ENCODE measurements at regions not wholly inside any gene's neighbourhood (a gene's known extent, or its start where the extent isn't known, plus 50 kb on each side); places are given as distances from the start of the nearest gene placed in this dataset.
"Not testable (repeated sequence)": the region's sequence is repeated elsewhere in the genome, so short reads cannot be mapped to it uniquely, and the experiment has no call there.

DNA sequence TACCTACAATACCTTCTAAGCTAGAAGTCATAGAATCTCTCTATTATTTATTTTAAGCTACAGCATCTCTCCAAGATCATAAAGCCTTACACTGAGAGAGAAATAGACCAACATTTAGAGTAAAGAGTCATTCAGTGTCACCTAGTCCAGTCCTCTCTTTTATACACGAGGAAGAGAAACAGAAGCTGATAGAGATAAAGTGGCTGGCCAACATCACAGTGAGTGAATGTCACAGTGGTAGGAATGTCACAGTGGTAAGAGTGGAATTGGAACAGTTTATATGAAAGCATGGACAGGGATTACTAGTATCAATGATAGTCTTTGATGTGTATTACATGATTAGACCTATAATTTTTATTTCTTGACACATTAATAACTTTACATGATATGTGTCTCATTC, 307.8 kb upstream of the NBPF12 start:
- not testable (repeated sequence) for H3K27ac ChIP-seq

DNA sequence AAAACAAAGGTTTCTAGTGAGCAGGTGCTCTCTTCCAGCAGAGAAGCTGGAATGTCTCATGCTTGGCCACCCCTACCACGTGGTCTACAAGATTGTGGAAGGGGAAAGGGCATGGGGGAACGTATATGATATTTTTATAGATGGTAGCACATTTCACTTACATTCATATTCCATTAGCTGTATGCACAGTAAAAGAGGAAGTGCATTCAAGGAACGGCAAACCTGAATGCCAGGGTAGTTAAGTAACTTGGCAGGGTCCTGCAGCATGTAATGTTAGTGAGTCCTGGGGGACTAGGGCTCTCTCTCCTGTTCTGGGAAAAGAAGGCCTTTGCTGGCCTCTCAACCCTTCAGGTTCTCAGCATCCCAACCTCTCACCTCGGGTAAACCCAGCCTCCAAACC, 319.5 kb upstream of the NBPF12 start:
- not testable (repeated sequence) for H3K27ac ChIP-seq

GRCh38 chr1:146604681-146605080, 333.4 kb upstream of the NBPF12 start:
- not testable (repeated sequence) for H3K27ac ChIP-seq

DNA sequence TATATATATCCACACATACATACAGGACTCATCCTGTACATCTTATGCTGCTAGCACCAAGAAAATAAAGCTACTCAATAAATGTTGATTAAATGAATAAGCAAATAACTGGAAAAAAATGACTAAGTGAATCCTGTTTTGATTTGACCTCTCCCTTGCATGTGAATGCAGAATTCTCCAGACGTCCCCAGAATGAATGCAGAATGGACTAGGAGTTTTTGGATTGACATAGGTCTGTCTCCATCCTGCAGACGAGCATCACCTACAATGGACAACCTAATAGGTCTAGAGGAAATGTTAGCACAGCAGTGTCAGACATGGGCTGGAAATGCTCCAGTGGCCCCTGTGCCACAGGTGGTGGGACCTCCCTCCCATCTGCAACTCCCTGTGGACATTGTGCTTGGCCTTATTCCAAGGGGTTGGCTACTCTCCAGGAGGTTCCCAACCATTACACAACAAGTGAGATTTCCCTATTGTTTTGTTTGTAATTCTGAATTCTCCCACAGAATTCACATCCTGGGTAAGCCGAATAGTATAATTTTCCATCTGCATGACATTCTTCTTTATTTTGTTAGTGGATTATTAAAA, 337.3 kb upstream of the NBPF12 start:
- not testable (repeated sequence) for H3K27ac ChIP-seq

DNA sequence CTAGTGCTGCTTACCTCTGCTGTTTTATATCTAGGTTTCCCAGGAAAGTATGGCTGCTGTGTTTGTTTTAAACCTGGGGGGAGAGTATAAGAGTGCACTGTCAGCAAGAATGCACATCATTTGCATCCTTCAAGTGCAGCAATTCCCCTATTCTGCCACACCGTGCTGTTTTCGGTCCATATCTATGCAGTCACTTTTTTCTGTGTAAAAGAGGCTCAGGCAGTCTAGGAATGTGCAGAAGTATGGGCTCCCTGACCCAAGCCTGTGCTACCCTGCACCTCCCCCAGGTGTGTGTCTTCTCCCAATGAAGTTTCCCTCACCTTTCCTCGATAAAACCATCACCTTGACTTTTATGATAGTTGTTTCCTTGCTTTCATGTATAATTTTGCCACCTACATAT, 338.2 kb upstream of the NBPF12 start:
- H3K27ac ChIP-seq: not testable (repeated sequence)

- not testable (repeated sequence) for H3K27ac ChIP-seq
Observed at GRCh38 chr1:146581229-146581628, 352.4 kb upstream of the NOTCH2NLA start.

DNA sequence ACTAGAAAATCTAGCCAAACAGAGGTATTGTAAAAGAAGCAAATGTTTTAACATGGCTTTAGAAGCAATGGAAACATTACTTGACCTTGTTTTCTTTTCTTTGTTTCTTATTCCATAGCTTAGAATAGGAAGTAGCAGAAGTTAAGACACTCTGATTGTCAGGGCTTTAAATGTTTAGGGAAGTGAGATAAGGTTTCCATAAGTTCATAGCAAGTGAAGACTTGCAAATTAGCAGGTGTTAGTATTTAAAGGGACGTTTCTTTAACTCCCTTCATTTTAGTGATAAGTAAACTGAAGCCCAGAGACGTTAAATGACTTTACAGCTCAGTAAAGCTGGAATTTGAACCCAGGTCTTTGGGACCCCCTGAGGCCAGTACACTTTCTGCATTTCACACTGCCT, 338.7 kb upstream of the NOTCH2NLA start:
- H3K27ac ChIP-seq: not testable (repeated sequence)

GRCh38 chr1:146558032-146558431, 329.2 kb upstream of the NOTCH2NLA start:
- H3K27ac ChIP-seq: not testable (repeated sequence)

- not testable (repeated sequence) for H3K27ac ChIP-seq
Observed at GRCh38 chr1:146556405-146556804, 327.6 kb upstream of the NOTCH2NLA start.

DNA sequence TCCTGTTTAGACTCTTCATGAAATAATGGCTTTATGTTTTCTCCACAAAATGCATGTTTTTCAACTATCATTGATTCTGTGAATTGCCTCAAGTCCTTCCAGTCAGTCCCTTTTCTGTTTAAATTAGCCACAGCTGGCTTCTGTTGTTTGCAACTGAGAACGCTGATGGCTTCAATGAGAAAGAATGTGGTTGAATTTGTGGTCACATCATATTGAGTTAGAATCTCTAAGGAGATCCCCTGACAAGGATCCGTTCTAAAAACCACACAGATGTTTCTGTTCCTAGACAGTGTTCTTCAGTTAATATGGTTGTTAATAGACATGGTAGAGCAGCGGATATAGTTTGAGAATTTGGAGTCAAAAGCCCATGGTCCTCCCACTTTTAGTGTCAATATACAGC, 323.6 kb upstream of the NOTCH2NLA start:
- H3K27ac ChIP-seq: not testable (repeated sequence)

- not testable (repeated sequence) for H3K27ac ChIP-seq
Observed at GRCh38 chr1:146548684-146549083, 319.9 kb upstream of the NOTCH2NLA start.

DNA sequence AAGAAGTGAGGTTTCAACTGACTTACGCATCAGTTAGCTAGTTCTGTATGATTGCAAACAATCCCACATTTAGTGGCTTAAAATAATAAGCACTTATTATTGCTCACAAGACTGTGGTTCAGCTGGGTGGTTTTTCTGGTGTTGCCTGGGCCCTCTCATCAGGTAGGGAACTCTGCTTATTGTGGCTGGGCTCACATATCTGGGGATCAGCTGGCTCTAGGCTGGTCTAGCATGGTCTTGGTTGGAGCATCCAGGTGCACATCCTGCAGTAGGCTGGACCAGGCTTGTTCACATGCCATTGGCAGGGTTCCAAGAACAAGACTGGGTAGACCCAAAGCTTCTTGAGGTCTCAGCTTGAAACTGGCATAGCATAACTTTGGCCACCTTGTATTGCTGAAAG, 317.4 kb upstream of the NOTCH2NLA start:
- H3K27ac ChIP-seq: not testable (repeated sequence)

GRCh38 chr1:146537775-146538373, 309.1 kb upstream of the NOTCH2NLA start:
- H3K27ac ChIP-seq: not testable (repeated sequence)

GRCh38 chr1:146536028-146536427, 307.2 kb upstream of the NOTCH2NLA start:
- not testable (repeated sequence) for H3K27ac ChIP-seq

GRCh38 chr1:146535575-146535974, 306.8 kb upstream of the NOTCH2NLA start:
- H3K27ac ChIP-seq: not testable (repeated sequence)

GRCh38 chr1:146530958-146531357, 302.1 kb upstream of the NOTCH2NLA start:
- H3K27ac ChIP-seq: not testable (repeated sequence)

DNA sequence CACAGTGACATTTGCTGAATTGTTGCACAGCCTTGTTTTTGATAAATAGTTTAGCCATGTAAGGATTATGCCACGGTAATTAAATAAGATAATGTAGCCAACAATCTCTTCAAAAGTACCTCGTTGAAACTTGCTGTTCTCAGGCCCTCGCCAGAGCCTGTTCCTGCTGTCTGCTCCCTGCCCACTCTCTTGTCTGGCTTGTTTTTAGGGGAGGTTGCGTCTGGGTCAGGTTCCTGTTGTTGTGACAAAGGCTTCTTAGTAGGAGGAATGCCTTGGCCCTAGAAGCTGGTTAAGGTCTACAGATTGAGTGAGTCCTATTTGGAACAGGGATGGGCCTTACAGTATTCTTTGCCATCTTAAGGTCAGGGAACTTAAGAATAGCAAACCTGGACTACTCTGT, 294.0 kb upstream of the NOTCH2NLA start:
- not testable (repeated sequence) for H3K27ac ChIP-seq

DNA sequence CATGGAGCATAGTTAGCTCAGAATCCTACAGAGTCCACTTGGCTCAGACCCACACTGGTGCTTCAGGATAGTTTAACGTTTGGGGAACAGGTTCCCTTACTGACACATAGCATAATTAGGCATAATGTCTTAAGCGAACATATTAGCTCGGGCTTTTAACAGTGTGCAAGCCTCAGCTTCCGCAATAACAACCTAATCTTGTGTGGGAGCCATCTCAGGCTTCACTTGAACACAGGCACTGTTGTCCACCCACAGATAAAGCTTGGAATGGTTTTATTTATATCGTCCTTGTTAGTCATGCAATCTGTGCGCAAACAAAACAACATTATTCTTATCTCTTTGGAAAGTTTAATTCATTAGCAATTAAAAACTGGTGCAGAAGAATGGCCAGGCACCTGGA, 293.5 kb upstream of the NOTCH2NLA start:
- H3K27ac ChIP-seq: not testable (repeated sequence)

GRCh38 chr1:146521804-146522203, 293.0 kb upstream of the NOTCH2NLA start:
- H3K27ac ChIP-seq: not testable (repeated sequence)

- H3K27ac ChIP-seq: not testable (repeated sequence)
Observed at GRCh38 chr1:146513754-146514153, 284.9 kb upstream of the NOTCH2NLA start.

DNA sequence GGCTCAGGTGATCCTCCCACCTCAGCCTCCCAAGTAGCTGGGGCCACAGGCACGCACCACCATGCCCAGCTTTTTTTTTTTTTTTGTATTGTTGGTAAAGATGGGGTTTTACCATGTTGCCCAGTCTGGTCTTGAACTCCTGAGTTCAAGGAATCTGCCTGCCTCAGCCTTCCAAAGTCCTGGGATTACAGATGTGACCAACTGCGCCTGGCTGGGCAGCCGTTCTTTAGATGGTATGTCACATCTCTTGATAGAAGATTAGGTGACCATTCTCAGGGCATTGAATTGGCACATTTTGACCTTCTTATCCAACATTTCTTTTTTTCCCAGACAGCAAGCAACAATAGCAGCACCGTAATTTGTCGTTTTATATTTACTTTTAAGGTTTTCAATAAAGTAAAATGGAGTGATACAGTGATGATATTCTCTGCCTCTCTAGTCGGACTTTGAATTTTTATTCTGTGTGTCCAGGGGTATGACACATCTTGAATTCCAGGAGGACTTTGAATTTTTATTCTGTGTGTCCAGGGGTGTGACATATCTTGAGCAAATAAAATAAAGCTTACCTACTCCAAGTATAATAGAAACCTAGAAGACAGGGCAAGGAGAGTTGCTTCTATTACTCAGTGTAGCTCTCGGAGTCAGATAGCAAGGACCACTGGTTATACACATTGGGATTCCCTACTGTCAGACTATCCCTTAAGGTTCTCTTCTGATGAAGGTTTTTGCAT, 282.4 kb upstream of the NOTCH2NLA start:
- not testable (repeated sequence) for H3K27ac ChIP-seq

DNA sequence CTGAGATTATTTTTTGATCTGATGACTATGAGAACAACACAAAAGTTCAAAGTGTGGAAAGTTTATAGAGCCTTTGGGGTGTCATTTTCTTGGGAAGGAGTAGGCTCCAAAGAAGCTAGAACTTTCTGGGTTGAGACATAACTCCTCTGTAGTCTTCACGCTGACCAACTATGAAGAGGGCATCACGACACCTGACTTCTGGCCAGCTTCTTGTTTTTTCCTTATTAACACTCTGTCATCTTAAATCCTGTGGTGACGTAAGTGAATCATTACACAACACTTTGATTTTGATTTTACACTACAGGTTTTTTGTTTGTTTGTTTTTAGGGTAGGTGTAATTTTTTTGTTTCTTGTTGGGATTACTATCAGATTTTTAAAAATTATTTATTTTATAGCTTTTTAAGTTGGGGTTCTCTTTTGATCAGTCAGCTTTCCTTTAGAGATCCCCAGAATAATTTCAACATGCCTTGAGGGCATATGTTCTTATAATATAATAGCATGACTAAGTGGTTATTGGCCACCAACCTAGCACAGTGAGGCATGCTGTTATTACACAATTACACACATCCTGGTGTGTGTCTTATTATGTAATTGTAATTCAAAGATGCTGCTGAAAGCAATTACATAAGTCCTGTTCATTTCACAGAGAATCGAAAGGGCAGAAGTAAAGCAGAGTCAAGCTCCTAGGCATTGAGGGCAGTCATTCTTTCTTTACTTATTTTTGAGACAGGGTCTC, 281.6 kb upstream of the NOTCH2NLA start:
- not testable (repeated sequence) for H3K27ac ChIP-seq

- H3K27ac ChIP-seq: not testable (repeated sequence)
Observed at GRCh38 chr1:146504121-146504520, 275.3 kb upstream of the NOTCH2NLA start.

All from VCaP (cell line).